Fibroblast of lung (primary cell): ENCODE measurements at regions not wholly inside any gene's neighbourhood (a gene's known extent, or its start where the extent isn't known, plus 50 kb on each side); places are given as distances from the start of the nearest gene placed in this dataset.

Experiments
- DNase-seq, 2 donors: peaks; one replicate each; pipeline versions ENCODE4 v3.0.0 to v3.0.0-alpha.2; 2010; ENCODE audit warnings: low read depth in 2 of 2
- H2AFZ ChIP-seq: 2 replicates; pipeline ENCODE4 v1.5.1; 2012; ENCODE audit warnings: low read length, control low read depth, inconsistent platforms
- H3K27ac ChIP-seq: 2 replicates; pipeline ENCODE4 v1.5.1; 2011; ENCODE audit warnings: low read length, control low read depth; ENCODE audit not compliant: insufficient read depth
- H3K27me3 ChIP-seq: 2 replicates; pipeline ENCODE4 v1.5.1; 2011; ENCODE audit warnings: mild to moderate bottlenecking, low read length; ENCODE audit not compliant: control insufficient read depth, insufficient read depth
- H3K36me3 ChIP-seq: 2 replicates; pipeline ENCODE4 v1.5.1; 2011; ENCODE audit warnings: low read length; ENCODE audit not compliant: control insufficient read depth, insufficient read depth
- H3K4me1 ChIP-seq: 2 replicates; pipeline ENCODE4 v1.5.1; 2011; ENCODE audit warnings: low read length; ENCODE audit not compliant: control insufficient read depth, insufficient read depth; ENCODE audit errors: extremely low read depth
- H3K4me2 ChIP-seq: 2 replicates; pipeline ENCODE4 v1.5.1; 2011; ENCODE audit warnings: low read length, control low read depth; ENCODE audit not compliant: insufficient read depth; ENCODE audit errors: extremely low read depth
- H3K4me3 ChIP-seq, 4 experiments: fragments of 200-600 bp in 1 of 4; sonication (generic) in 1 of 4; replicated peaks in 1 of 4; 2 replicates each; pipeline ENCODE4 v1.5.1; 2011 to 2016; ENCODE audit warnings: low read length in 4 of 4, low read depth in 3 of 4, mild to moderate bottlenecking in 3 of 4, control low read depth in 2 of 4, inconsistent platforms in 1 of 4, mixed read lengths in 1 of 4; ENCODE audit not compliant: insufficient read depth in 1 of 4; ENCODE audit errors: control extremely low read depth in 1 of 4
- H3K79me2 ChIP-seq: 2 replicates; pipeline ENCODE4 v1.5.1; 2012; ENCODE audit warnings: mild to moderate bottlenecking, low read length, inconsistent platforms; ENCODE audit not compliant: control insufficient read depth, insufficient read depth
- H3K9ac ChIP-seq: 2 replicates; pipeline ENCODE4 v1.5.1; 2011; ENCODE audit warnings: mild to moderate bottlenecking, low read length, control low read depth; ENCODE audit not compliant: insufficient read depth
- H3K9me3 ChIP-seq: 2 replicates; pipeline ENCODE4 v1.5.1; 2012; ENCODE audit warnings: low read depth, low read length; ENCODE audit not compliant: control insufficient read depth, insufficient read depth
- H4K20me1 ChIP-seq: 2 replicates; pipeline ENCODE4 v1.5.1; 2011; ENCODE audit warnings: low read length; ENCODE audit not compliant: control insufficient read depth, insufficient read depth; ENCODE audit errors: extremely low read depth
- EZH2 ChIP-seq: IDR thresholded peaks from 2 replicates; pipeline ENCODE4 v1.5.1; 2012; ENCODE audit warnings: low read length, control low read depth, mild to moderate bottlenecking; ENCODE audit errors: missing control alignments
- TF ChIP-seq, protein P1 (sequence below), 2 donors: IDR thresholded peaks in 1 of 2; conservative IDR thresholded peaks in 1 of 2; 1 replicate in 1 of 2; 2 replicates in 1 of 2; pipeline ENCODE4 v1.5.1; 2011 to 2012; ENCODE audit warnings: low read length in 2 of 2, control low read depth in 1 of 2, inconsistent platforms in 1 of 2, low read depth in 1 of 2, mild to moderate bottlenecking in 1 of 2

GRCh38 chr17:6346986-6347385 lies 87.9 kb downstream of the AIPL1 start:
- Histone ChIP-seq H3K9ac (no peak overlapping the region), H3K4me2 (no peak overlapping the region), H3K9me3 (no peaks in the 10 kb centered on the region), H3K79me2 (no peaks in the 10 kb centered on the region), H3K4me3 (no peak overlapping the region), H3K36me3 (no peaks in the 10 kb centered on the region), H3K27ac (no peak overlapping the region), H3K4me1 (no peaks in the 10 kb centered on the region), H4K20me1 (no peaks in the 10 kb centered on the region), H3K27me3 (no peaks in the 10 kb centered on the region), H2AFZ (no peak overlapping the region)
- TF ChIP-seq, protein P1, sequence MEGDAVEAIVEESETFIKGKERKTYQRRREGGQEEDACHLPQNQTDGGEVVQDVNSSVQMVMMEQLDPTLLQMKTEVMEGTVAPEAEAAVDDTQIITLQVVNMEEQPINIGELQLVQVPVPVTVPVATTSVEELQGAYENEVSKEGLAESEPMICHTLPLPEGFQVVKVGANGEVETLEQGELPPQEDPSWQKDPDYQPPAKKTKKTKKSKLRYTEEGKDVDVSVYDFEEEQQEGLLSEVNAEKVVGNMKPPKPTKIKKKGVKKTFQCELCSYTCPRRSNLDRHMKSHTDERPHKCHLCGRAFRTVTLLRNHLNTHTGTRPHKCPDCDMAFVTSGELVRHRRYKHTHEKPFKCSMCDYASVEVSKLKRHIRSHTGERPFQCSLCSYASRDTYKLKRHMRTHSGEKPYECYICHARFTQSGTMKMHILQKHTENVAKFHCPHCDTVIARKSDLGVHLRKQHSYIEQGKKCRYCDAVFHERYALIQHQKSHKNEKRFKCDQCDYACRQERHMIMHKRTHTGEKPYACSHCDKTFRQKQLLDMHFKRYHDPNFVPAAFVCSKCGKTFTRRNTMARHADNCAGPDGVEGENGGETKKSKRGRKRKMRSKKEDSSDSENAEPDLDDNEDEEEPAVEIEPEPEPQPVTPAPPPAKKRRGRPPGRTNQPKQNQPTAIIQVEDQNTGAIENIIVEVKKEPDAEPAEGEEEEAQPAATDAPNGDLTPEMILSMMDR (conservative IDR thresholded peaks at IDR 0.05 in 1 of 2, IDR thresholded peaks at IDR 0.05 in 1 of 2; ENCODE audit: low read depth in 1 of 2, low read length in 2 of 2): no peak
- no peak for TF ChIP-seq EZH2
- no peak for DNase-seq

GRCh38 chr17:6346156-6346786 lies 88.7 kb downstream of the AIPL1 start:
- H3K9ac ChIP-seq: no peak overlapping the region
- H2AFZ ChIP-seq: no peak overlapping the region
- H3K4me3 ChIP-seq: no peak overlapping the region
- TF ChIP-seq, protein P1 (conservative IDR thresholded peaks at IDR 0.05 in 1 of 2, IDR thresholded peaks at IDR 0.05 in 1 of 2; ENCODE audit: low read depth in 1 of 2, low read length in 2 of 2): no peak
- TF ChIP-seq EZH2: no peak
- H3K27ac ChIP-seq: no peak overlapping the region
- no peaks in the 10 kb centered on the region for H3K9me3 ChIP-seq
- no peak overlapping the region for H3K4me2 ChIP-seq
- H3K79me2 ChIP-seq: no peaks in the 10 kb centered on the region
- H4K20me1 ChIP-seq: no peaks in the 10 kb centered on the region
- H3K27me3 ChIP-seq: no peaks in the 10 kb centered on the region
- DNase-seq: no peak
- no peaks in the 10 kb centered on the region for H3K36me3 ChIP-seq
- H3K4me1 ChIP-seq: no peaks in the 10 kb centered on the region

GRCh38 chr17:6343736-6344135 lies 91.2 kb downstream of the AIPL1 start:
- no peaks in the 10 kb centered on the region for H3K9me3 ChIP-seq
- no peak overlapping the region for H3K4me2 ChIP-seq
- no peak overlapping the region for H3K9ac ChIP-seq
- H3K36me3 ChIP-seq: no peaks in the 10 kb centered on the region
- no peaks in the 10 kb centered on the region for H3K4me1 ChIP-seq
- no peaks in the 10 kb centered on the region for H3K79me2 ChIP-seq
- TF ChIP-seq EZH2: no peak
- TF ChIP-seq, protein P1 (conservative IDR thresholded peaks at IDR 0.05 in 1 of 2, IDR thresholded peaks at IDR 0.05 in 1 of 2; ENCODE audit: low read depth in 1 of 2, low read length in 2 of 2): no peak
- H2AFZ ChIP-seq: no peak overlapping the region
- H4K20me1 ChIP-seq: no peaks in the 10 kb centered on the region
- H3K27me3 ChIP-seq: no peaks in the 10 kb centered on the region
- H3K4me3 ChIP-seq: no peak overlapping the region
- DNase-seq: no peak
- no peak overlapping the region for H3K27ac ChIP-seq
